Testis (tissue), 2 donors: ENCODE measurements at regions not wholly inside any gene's neighbourhood (a gene's known extent, or its start where the extent isn't known, plus 50 kb on each side); places are given as distances from the start of the nearest gene placed in this dataset.

Experiments used
- CTCF ChIP-seq, 3 experiments: fragments of 450-650 bp in 2 of 3; fragments of 200-600 bp in 1 of 3; sonication (generic) in 1 of 3; IDR thresholded peaks; one replicate each; pipeline ENCODE4 v1.5.1; 2016 to 2019; ENCODE audit warnings: antibody characterized with exemption in 3 of 3, mild to moderate bottlenecking in 2 of 3, moderate library complexity in 1 of 3
- POLR2A ChIP-seq: fragments of 450-650 bp; IDR thresholded peaks from one replicate; pipeline ENCODE4 v1.6.1; 2017; ENCODE audit warnings: antibody characterized with exemption, mild to moderate bottlenecking, moderate library complexity

- no peak for TF ChIP-seq POLR2A
- no peak for TF ChIP-seq CTCF (IDR thresholded peaks at IDR 0.05)
Measured at GRCh38 chr7:127512663-127513062, 72.7 kb downstream of the GCC1 start.
